HPDE6-E6E7 (cell line): ENCODE measurements at regions not wholly inside any gene's neighbourhood (a gene's known extent, or its start where the extent isn't known, plus 50 kb on each side); places are given as distances from the start of the nearest gene placed in this dataset.

Experiments used
- DNase-seq: peaks from one replicate; pipeline ENCODE4 v3.0.0; 2011; ENCODE audit warnings: missing footprints; ENCODE audit errors: extremely low spot score

DNA sequence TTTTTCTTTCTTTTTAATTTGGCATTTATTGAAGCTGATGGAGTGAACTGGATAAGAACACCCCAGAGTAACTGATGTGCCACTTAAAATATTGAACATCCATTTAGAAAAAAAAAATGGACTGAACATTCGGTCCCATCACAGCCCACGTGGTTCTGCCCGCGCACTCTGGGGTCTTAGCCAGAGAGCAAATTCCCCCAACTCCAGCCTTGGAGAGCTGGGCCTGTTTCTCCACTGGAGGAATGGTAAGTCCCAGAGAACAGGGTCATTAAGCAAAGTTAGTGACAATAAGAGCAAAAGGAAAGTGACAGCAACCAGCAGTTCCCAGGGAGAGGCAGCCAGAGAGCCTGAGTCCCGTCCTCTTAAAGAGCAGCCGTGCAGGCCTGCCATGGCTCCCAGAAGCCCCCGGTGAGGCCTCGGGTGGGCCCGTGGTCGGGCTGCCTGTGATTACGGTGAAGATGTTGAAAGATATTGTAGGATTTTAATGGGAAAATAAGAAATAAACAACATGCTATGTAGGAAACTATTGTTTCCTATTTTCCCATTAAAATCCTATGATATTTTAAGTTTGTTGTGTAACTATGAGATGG, 487.9 kb upstream of the MKI67 start:
- no peak for DNase-seq

DNA sequence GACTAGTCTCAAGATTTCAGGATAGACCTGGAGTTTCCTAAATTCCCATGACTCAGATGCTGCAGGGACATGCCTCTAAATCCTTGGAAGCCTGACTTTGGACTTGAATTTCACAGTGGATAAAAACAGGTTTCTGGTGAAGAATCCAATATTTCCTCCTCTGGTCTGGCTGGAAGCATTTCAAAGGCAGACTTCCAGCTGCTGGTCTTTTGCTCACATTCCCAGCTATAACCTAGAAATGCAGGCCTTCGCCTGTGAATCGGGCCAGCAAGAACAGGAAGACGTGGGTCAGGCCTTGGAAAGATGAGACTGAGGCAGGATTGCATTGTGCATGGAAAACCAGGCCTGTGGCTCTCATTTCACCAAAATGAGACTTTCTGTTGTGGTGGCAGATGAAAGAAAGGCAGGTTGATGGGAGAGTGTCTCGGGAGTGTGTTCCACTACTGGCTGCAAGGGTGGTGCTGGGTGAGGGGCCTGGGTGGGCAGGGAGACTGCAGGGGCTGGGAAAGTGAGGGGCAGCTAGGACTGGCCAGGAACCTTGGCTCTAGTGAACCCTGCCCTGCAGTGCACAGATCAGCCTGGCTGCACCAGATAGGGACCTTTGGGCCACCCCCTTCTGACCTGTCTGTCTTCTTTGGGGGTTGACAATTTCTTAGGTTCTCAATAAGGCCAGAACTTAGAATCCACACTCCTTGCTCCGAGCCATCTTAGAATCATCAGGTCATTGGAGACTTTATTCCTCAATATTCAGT, 488.8 kb upstream of the MKI67 start:
- no peak for DNase-seq

GRCh38 chr10:128617532-128617931, 491.3 kb upstream of the MKI67 start:
- DNase-seq = no peak

GRCh38 chr10:128622706-128623105, 496.5 kb upstream of the MKI67 start:
- DNase-seq = no peak

- no peak for DNase-seq
Observed at GRCh38 chr10:128623776-128624175, 497.6 kb upstream of the MKI67 start.

GRCh38 chr10:128624656-128625530, 498.7 kb upstream of the MKI67 start:
- no peak for DNase-seq

- no peak for DNase-seq
Observed at GRCh38 chr10:128625926-128626325, 499.7 kb upstream of the MKI67 start.

DNA sequence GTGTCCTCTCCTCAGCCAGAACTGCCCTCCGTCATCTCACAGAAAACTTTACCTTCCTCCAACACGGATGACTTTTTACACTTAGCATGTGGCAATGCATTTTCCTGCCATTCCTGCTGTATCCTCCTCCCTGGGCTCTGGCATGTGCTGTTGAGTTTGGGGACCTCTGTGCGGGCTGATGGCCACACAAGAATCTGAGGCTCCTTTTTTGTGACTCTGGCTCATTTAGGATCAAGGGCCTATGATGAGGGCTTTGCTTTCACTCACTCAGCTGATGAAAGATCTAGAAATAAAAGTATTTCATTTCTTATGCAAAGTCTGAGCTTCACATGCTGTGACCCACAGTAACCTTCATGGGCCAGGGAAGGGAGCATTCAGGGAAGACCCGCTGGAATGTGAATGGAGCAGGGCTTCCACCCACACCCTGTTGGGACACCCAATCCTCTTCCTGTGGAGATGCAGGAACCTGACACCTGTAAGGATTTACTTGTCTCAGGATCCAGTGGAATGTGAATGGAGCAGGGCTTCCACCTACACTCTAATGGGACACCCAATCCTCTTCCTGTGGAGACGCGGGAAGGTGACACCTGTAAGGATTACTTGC, 500.3 kb upstream of the MKI67 start:
- no peak for DNase-seq

DNA sequence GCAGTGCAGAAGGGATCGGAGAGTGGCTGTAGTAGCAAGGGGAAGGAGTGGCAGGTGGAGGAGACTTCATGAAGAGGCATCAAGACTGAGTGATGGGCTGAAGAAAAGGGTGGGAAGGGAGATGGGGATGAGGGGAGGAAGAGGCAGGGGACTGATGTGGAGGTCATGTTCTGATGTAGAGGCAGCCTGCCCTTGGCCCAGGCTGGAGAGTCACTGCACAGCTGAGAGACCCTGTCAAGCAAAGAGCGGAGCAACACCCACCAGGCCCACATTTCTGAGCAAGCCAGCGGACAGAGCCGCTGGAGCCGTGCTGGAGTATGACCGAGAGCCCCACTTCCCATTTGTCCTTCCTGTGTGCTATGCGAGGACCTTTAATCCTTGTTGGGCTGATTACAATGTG, 501.6 kb upstream of the MKI67 start:
- no peak for DNase-seq

DNA sequence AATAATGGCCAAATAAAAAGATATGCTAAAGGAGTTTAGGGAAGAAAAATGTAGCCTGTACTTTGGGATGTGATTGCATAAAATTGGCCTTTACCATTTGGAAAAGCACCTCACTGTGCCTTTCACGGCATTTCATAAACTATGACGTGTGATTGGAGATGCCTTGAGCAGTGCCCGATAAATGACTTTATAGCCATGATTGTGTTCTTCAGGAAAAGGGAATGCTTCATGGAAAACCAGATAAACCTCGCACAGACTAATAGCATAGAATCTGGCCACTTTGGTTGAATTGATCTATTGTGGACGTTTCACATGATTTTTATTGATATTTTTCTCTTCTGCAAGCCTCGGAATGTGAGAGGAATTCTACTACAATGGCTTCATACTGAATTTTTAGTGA, 502.0 kb upstream of the MKI67 start:
- no peak for DNase-seq

- DNase-seq = no peak
Observed at GRCh38 chr10:128629111-128630096, 503.2 kb upstream of the MKI67 start.

- DNase-seq = no peak
Observed at GRCh38 chr10:128630787-128631252, 504.6 kb upstream of the MKI67 start.

- no peak for DNase-seq
Observed at GRCh38 chr10:128631801-128632241, 505.6 kb upstream of the MKI67 start.

DNA sequence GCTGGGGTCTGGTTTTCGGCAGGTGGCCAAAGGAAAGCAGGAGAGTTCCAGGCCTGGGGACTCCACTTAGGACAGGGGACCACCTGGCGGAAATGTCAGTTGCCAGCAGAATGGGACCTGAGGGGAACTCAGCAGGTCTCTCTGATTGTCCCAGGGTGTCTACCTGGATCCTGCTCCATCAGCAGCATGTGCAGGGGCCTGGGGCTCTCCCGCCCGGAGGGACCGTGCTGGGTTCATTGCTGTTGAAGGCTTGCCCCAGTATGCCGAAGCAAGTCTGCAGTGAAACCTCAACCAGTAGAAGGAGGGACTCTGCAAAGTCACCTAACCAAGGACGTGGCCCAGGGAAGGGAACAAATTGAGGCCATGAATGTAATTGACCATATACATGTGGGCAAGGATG, 506.5 kb upstream of the MKI67 start:
- no peak for DNase-seq

DNA sequence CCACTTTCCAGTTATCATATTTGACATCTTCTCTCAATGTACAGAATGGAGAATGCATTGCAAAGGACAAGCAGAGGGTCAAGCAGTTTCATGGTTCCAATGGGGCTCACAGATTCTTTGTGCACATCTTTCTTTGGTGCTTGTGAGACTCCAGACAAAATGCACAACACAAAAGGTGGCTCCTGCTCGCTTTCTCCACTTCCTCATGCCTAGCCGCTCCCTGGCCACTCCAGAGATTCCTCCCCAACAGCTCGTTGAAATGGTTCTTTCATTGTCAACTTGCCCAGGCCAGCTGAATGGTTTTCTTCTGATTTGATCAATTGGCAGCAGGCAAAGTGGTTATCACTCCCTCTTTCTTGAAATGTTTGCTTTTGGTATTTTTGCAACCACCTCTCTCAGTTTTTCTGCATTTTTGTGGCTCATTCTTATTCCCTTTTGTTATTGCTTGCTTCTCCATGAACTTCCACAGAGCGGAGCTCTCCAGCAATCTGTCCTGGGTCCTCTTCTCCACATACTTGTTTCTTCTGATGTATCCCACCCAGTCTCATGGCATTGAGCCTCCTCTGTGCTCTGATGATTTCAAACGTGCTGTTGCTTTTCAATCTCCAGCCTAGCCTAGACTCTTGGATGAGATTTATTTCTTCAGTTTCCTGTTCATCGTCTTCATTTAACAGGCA, 507.8 kb upstream of the MKI67 start:
- no peak for DNase-seq

DNA sequence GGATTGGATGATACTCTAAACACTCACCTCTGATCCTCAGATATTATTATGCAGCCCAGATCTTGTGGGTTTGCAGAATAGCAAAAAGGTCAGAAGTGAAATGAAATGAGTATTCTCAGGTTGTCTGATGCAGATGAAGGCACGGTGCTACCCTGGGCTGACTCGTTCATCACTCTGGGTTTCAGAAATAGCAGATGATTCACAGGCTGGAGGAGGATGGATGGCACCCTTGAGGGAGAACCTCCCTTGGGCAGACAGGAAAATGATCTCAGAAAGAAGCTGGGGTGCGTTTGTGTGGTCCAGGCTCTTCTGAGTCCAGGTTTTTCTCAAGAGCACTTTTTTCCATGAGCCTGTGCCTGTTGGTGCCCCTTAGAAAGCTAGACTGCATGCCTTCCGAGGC, 515.8 kb upstream of the MKI67 start:
- no peak for DNase-seq

GRCh38 chr10:128642502-128642901, 516.3 kb upstream of the MKI67 start:
- no peak for DNase-seq

DNA sequence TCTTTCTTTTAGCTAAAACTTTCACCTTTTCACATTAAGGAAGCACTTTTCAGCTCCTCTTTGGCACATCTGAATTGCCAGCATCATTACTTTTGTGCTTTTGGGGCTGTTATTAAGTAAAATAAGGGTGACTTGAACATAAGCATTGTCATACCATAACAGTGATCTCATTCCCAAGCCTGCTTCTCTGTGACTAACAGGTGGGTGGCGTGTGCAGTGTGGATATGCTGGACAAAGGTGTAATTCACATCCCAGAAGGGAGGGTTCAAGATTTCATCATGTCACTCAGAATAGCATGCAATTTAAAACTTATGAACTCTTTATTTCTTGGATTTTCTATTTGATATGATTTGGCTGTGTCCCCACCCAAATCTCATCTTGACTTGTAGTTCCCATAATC, 517.4 kb upstream of the MKI67 start:
- no peak for DNase-seq

DNA sequence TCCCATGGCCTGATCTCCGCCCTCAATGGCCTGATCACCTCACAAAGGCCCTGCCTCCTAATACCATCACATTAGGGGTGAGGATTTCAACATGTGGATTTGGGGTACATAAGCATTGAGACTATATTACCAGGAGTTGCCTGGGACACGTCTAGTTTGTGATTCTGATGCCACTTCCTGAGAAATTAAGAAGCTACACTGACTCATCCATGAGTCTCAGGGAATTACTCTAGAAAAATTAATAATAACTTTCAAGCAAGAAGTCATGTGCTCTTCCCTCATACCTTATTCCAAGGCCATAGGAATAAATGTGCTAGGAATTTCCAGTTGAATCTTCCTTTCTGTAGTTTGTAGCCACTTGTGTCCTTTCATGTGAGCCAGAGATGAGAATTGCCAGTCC, 519.3 kb upstream of the MKI67 start:
- DNase-seq = no peak

- DNase-seq = no peak
Observed at GRCh38 chr10:128646956-128647355, 520.7 kb upstream of the MKI67 start.
